Endothelial cell of umbilical vein (primary cell): ENCODE measurements at regions not wholly inside any gene's neighbourhood (a gene's known extent, or its start where the extent isn't known, plus 50 kb on each side); places are given as distances from the start of the nearest gene placed in this dataset.

Source experiments
- BruUV-seq: library from RNA; stranded (reverse); fragments of 400-500 nt; replicated peaks from 2 replicates; lab custom pipeline; 2021; lab: Mats Ljungman, UMichigan
- CTCF ChIA-PET: fragments of 300-600, 350-600 bp; sonication (Branson Sonifier 250); formaldehyde crosslinking; loops from one replicate; lab custom pipeline; 2021; ENCODE audit warnings: antibody characterized with exemption, inconsistent platforms; lab: Charles Lee
- POLR2A ChIA-PET: fragments of 300-600, 350-600 bp; sonication (Branson Sonifier 250); formaldehyde crosslinking; loops from one replicate; lab custom pipeline; 2021; ENCODE audit warnings: antibody characterized with exemption, inconsistent platforms; lab: Charles Lee
- DNase-seq: peaks from one replicate; pipeline ENCODE4 v3.0.0-alpha.2; 2011; ENCODE audit warnings: low read depth, low spot score
- FAIRE-seq: peaks from 2 replicates; lab custom pipeline; 2011; peaks lifted over from hg19 to GRCh38; lab: Jason Lieb, UNC
- H2AFZ ChIP-seq: 2 replicates; pipeline ENCODE4 v1.6.0; 2012; ENCODE audit warnings: low read depth, low read length, control low read depth, inconsistent platforms
- H3K27ac ChIP-seq: 2 replicates; pipeline ENCODE4 v1.5.1; 2011; ENCODE audit warnings: low read depth, mild to moderate bottlenecking, control low read depth, low read length, moderate library complexity; ENCODE audit not compliant: insufficient read depth
- H3K27me3 ChIP-seq, 2 experiments: 2 replicates each; pipeline versions ENCODE4 v1.6.0 to v1.6.1; 2011; ENCODE audit warnings: low read length in 2 of 2, mixed read lengths in 1 of 2; ENCODE audit not compliant: control insufficient read depth in 2 of 2, insufficient read depth in 2 of 2
- H3K36me3 ChIP-seq, 2 experiments: 2 replicates in 1 of 2; 3 replicates in 1 of 2; pipeline ENCODE4 v1.5.1; 2011; ENCODE audit warnings: low read length in 2 of 2, mild to moderate bottlenecking in 1 of 2, moderate library complexity in 1 of 2; ENCODE audit not compliant: control insufficient read depth in 2 of 2, insufficient read depth in 2 of 2; ENCODE audit errors: extremely low read depth in 1 of 2
- H3K4me1 ChIP-seq: 3 replicates; pipeline ENCODE4 v1.5.1; 2011; ENCODE audit warnings: mild to moderate bottlenecking, low read length; ENCODE audit not compliant: control insufficient read depth, insufficient read depth; ENCODE audit errors: extremely low read depth
- H3K4me2 ChIP-seq: 2 replicates; pipeline ENCODE4 v1.6.1; 2011; ENCODE audit warnings: low read length, control low read depth, mixed read lengths; ENCODE audit not compliant: insufficient read depth
- H3K4me3 ChIP-seq, 3 experiments: fragments of 200-600 bp in 1 of 3; sonication (generic), shearing (Covaris generic) in 1 of 3; replicated peaks in 1 of 3; 2 replicates each; pipeline ENCODE4 v1.5.1; 2011 to 2016; ENCODE audit warnings: control low read depth in 3 of 3, low read length in 3 of 3, mild to moderate bottlenecking in 2 of 3, inconsistent platforms in 1 of 3, low read depth in 1 of 3, moderate library complexity in 1 of 3; ENCODE audit not compliant: insufficient read depth in 1 of 3
- H3K79me2 ChIP-seq: 2 replicates; pipeline ENCODE4 v1.6.0; 2012; ENCODE audit warnings: low read length, inconsistent platforms; ENCODE audit not compliant: control insufficient read depth, insufficient read depth
- H3K9ac ChIP-seq: replicated peaks from 2 replicates; pipeline ENCODE3; 2011; ENCODE audit warnings: low read length, control low read depth; ENCODE audit not compliant: insufficient read depth; ENCODE audit errors: extremely low read depth
- H3K9me1 ChIP-seq: replicated peaks from 3 replicates; pipeline ENCODE4 v1.6.0; 2011; ENCODE audit warnings: mild to moderate bottlenecking, low read length; ENCODE audit not compliant: control insufficient read depth, insufficient read depth; ENCODE audit errors: extremely low read depth
- H3K9me3 ChIP-seq: replicated peaks from 2 replicates; pipeline ENCODE4 v1.5.1; 2012; ENCODE audit warnings: low read length, inconsistent platforms; ENCODE audit not compliant: control insufficient read depth, insufficient read depth
- H4K20me1 ChIP-seq: replicated peaks from 2 replicates; pipeline ENCODE3; 2011; ENCODE audit warnings: mild to moderate bottlenecking, low read length; ENCODE audit not compliant: control insufficient read depth, insufficient read depth; ENCODE audit errors: extremely low read depth
- CTCF ChIP-seq, 2 donors: IDR thresholded peaks; 1 replicate in 1 of 2; 2 replicates in 1 of 2; pipeline ENCODE4 v1.5.1; 2011; ENCODE audit warnings: low read length in 2 of 2, mild to moderate bottlenecking in 2 of 2, moderate library complexity in 2 of 2, control low read depth in 1 of 2, inconsistent platforms in 1 of 2, low read depth in 1 of 2; ENCODE audit not compliant: insufficient read depth in 1 of 2; ENCODE audit errors: extremely low read depth in 1 of 2
- EZH2 ChIP-seq: IDR thresholded peaks from 2 replicates; pipeline ENCODE4 v1.6.1; 2012; ENCODE audit warnings: borderline replicate concordance, low read depth, mild to moderate bottlenecking, moderate library complexity, low read length, inconsistent platforms; ENCODE audit not compliant: severe bottlenecking
- FOS ChIP-seq: IDR thresholded peaks from 2 replicates; pipeline ENCODE4 v1.6.1; 2011; ENCODE audit warnings: mild to moderate bottlenecking, low read length, moderate library complexity, borderline replicate concordance; ENCODE audit not compliant: insufficient read depth
- GATA2 ChIP-seq: IDR thresholded peaks from 2 replicates; pipeline ENCODE4 v1.7.0; 2011; ENCODE audit warnings: low read depth, mild to moderate bottlenecking, moderate library complexity, mixed read lengths, low read length; ENCODE audit not compliant: insufficient read length, insufficient read depth
- JUN ChIP-seq: IDR thresholded peaks from 2 replicates; pipeline ENCODE4 v1.6.1; 2011; ENCODE audit warnings: borderline replicate concordance, low read depth; ENCODE audit not compliant: insufficient read length, insufficient read depth
- MAX ChIP-seq: IDR thresholded peaks from 2 replicates; pipeline ENCODE4 v1.6.1; 2011; ENCODE audit not compliant: insufficient read depth, insufficient read length
- MYC ChIP-seq: IDR thresholded peaks from one replicate; pipeline ENCODE4 v1.6.1; 2011; ENCODE audit warnings: mild to moderate bottlenecking, low read depth, low read length
- POLR2A ChIP-seq: IDR thresholded peaks from 2 replicates; pipeline ENCODE4 v1.6.1; 2012; ENCODE audit warnings: low read depth, mild to moderate bottlenecking, control low read depth, low read length
- POLR2AphosphoS5 ChIP-seq: IDR thresholded peaks from 2 replicates; pipeline ENCODE4 v1.6.1; 2012; ENCODE audit warnings: low read depth, mild to moderate bottlenecking, control low read depth, low read length, moderate library complexity; ENCODE audit not compliant: insufficient read depth
- dilution Hi-C: fragments of 300-500 bp; cut with MboI; formaldehyde crosslinking; loops from one replicate; pipeline ENCODE4 v1.15.0; 2019; ENCODE audit warnings: low sequenced_read_pairs; ENCODE audit not compliant: extremely low pct_ligation_motif_present
- intact Hi-C: fragments of 100-400 bp; cut with micrococcal nuclease; formaldehyde crosslinking; loops from one replicate; pipeline ENCODE4 v1.10.0; 2022

- Histone ChIP-seq H3K9ac (no peak overlapping the region), H2AFZ (no peak overlapping the region), H3K27ac (no peak overlapping the region), H3K9me3 (no peaks in the 10 kb centered on the region), H3K27me3 (peaks cover 0 to 7% of the 10 kb centered on the region in 2 experiments), H3K4me1 (no peaks in the 10 kb centered on the region), H3K79me2 (no peaks in the 10 kb centered on the region), H3K4me3 (no peak overlapping the region), H3K9me1 (no peaks in the 10 kb centered on the region), H3K36me3 (no peaks in the 10 kb centered on the region), H3K4me2 (no peak overlapping the region), H4K20me1 (no peaks in the 10 kb centered on the region)
- no peak for TF ChIP-seq CTCF (IDR thresholded peaks at IDR 0.05; ENCODE audit: extremely low read depth in 1 of 2, insufficient read depth in 1 of 2, low read depth in 1 of 2, low read length in 2 of 2)
- no peak for TF ChIP-seq MAX
- no peak for TF ChIP-seq POLR2A
- no peak for TF ChIP-seq POLR2AphosphoS5
- no peak for TF ChIP-seq JUN
- no peak for TF ChIP-seq GATA2
- TF ChIP-seq FOS, result no peak
- TF ChIP-seq MYC, result no peak
- no peak for TF ChIP-seq EZH2
- POLR2A ChIA-PET, result no interaction called here
- intact Hi-C loops, result loop anchor here (2.0 kb wide), 1 partner anchor 13 kb away; no protein-coding TSS in a partner anchor
- dilution Hi-C loops, result no loop called here
- FAIRE-seq (no peak), DNase-seq (no peak)
- no TSS peak for BruUV-seq
- CTCF ChIA-PET, result interaction anchor here (1.0 to 1.3 kb wide), 3 partner anchors 11 to 826 kb away, joined by 3 to 5 read pairs (median 3); no protein-coding TSS in a partner anchor
These were observed 285.0 kb upstream of the NFIA start for GRCh38 chr1:60797351-60797750.
